ENCODE measurements at regions not wholly inside any gene's neighbourhood (a gene's known extent, or its start where the extent isn't known, plus 50 kb on each side); places are given as distances from the start of the nearest gene placed in this dataset.

- no peaks in the 10 kb centered on the region for H3K4me1 ChIP-seq (ENCODE audit: insufficient read depth, low read length)
- no peak overlapping the region for H3K27ac Mint-ChIP-seq
- H3K27ac ChIP-seq (ENCODE audit: low read depth in 1 of 2, low read length in 2 of 2): no peak overlapping the region
- intact Hi-C loops (cut with DNase I, micrococcal nuclease): no loop called here
- H3K27me3 ChIP-seq (ENCODE audit: control insufficient read depth in 1 of 2, insufficient read depth in 2 of 2, low read length in 2 of 2): no peaks in the 10 kb centered on the region
- ChIA-PET CTCF (no interaction called here), POLR2A (no interaction called here)
- H3K27me3 Mint-ChIP-seq: peaks cover 22% of the 10 kb centered on the region
- ATAC-seq (ENCODE audit: poor library complexity) (no peak), DNase-seq (no peak)
- no peaks in the 10 kb centered on the region for H3K4me1 Mint-ChIP-seq (ENCODE audit: low read depth)
- no peaks in the 10 kb centered on the region for H3K36me3 ChIP-seq (ENCODE audit: insufficient read depth, low read length)
- H3K9me3 Mint-ChIP-seq: no peaks in the 10 kb centered on the region
- no peaks in the 10 kb centered on the region for H3K9me3 ChIP-seq (ENCODE audit: control insufficient read depth in 1 of 2, insufficient read depth in 1 of 2, low read length in 2 of 2)
- H3K4me3 Mint-ChIP-seq: no peak overlapping the region
- no peak overlapping the region for H3K4me3 ChIP-seq (ENCODE audit: low read length)
- no peaks in the 10 kb centered on the region for H3K36me3 Mint-ChIP-seq (ENCODE audit: low read depth)
- TF ChIP-seq, protein P1, sequence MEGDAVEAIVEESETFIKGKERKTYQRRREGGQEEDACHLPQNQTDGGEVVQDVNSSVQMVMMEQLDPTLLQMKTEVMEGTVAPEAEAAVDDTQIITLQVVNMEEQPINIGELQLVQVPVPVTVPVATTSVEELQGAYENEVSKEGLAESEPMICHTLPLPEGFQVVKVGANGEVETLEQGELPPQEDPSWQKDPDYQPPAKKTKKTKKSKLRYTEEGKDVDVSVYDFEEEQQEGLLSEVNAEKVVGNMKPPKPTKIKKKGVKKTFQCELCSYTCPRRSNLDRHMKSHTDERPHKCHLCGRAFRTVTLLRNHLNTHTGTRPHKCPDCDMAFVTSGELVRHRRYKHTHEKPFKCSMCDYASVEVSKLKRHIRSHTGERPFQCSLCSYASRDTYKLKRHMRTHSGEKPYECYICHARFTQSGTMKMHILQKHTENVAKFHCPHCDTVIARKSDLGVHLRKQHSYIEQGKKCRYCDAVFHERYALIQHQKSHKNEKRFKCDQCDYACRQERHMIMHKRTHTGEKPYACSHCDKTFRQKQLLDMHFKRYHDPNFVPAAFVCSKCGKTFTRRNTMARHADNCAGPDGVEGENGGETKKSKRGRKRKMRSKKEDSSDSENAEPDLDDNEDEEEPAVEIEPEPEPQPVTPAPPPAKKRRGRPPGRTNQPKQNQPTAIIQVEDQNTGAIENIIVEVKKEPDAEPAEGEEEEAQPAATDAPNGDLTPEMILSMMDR (IDR thresholded peaks at IDR 0.05): no peak
Observed at GRCh38 chr12:59839514-59839913, 243.7 kb downstream of the SLC16A7 start.

- CTCF ChIA-PET: no interaction called here
- Mint-ChIP-seq H3K27me3 (peaks cover 22% of the 10 kb centered on the region), H3K4me1 (ENCODE audit: low read depth) (no peaks in the 10 kb centered on the region)
Observed at GRCh38 chr12:59843260-59843843, 247.5 kb downstream of the SLC16A7 start.

DNA sequence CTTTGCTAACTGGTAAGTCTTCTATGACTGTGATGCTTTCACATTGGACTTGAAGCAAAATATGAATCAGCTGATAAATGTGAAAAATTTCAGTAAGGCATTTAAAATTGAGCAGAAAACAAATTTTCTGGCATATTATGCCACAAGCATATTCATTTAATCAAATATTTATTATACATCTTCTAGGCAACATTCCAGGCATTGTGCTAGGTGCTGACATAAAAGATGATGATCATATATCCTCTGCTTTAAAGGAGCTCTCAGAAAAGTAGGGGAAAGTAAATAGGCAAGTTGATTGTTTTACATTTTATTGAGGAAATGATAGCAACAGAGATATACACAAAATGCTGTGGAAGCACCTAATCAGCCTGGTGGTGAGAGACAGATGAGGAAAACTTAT lies 248.9 kb downstream of the SLC16A7 start:
- Histone ChIP-seq H3K9me3 (ENCODE audit: control insufficient read depth in 1 of 2, insufficient read depth in 1 of 2, low read length in 2 of 2) (no peaks in the 10 kb centered on the region), H3K4me1 (ENCODE audit: insufficient read depth, low read length) (no peaks in the 10 kb centered on the region), H3K27me3 (ENCODE audit: control insufficient read depth in 1 of 2, insufficient read depth in 2 of 2, low read length in 2 of 2) (no peaks in the 10 kb centered on the region), H3K27ac (ENCODE audit: low read depth in 1 of 2, low read length in 2 of 2) (no peak overlapping the region), H3K4me3 (ENCODE audit: low read length) (no peak overlapping the region), H3K36me3 (ENCODE audit: insufficient read depth, low read length) (no peaks in the 10 kb centered on the region)
- no peaks in the 10 kb centered on the region for H3K4me1 Mint-ChIP-seq (ENCODE audit: low read depth)
- H3K9me3 Mint-ChIP-seq: no peaks in the 10 kb centered on the region
- TF ChIP-seq, protein P1 (IDR thresholded peaks at IDR 0.05): no peak
- ChIA-PET POLR2A (no interaction called here), CTCF (no interaction called here)
- ATAC-seq (ENCODE audit: poor library complexity) (no peak), DNase-seq (no peak)
- H3K4me3 Mint-ChIP-seq: no peak overlapping the region
- H3K27me3 Mint-ChIP-seq: peaks cover 22% of the 10 kb centered on the region
- intact Hi-C loops (cut with DNase I, micrococcal nuclease): no loop called here
- no peaks in the 10 kb centered on the region for H3K36me3 Mint-ChIP-seq (ENCODE audit: low read depth)
- no peak overlapping the region for H3K27ac Mint-ChIP-seq

More at GRCh38 chr12:59843260-59843843, 247.5 kb downstream of the SLC16A7 start:
- Mint-ChIP-seq H3K27ac (no peak overlapping the region), H3K4me3 (no peak overlapping the region), H3K36me3 (ENCODE audit: low read depth) (no peaks in the 10 kb centered on the region), H3K9me3 (no peaks in the 10 kb centered on the region)
- Histone ChIP-seq H3K27me3 (ENCODE audit: control insufficient read depth in 1 of 2, insufficient read depth in 2 of 2, low read length in 2 of 2) (no peaks in the 10 kb centered on the region), H3K4me1 (ENCODE audit: insufficient read depth, low read length) (no peaks in the 10 kb centered on the region), H3K9me3 (ENCODE audit: control insufficient read depth in 1 of 2, insufficient read depth in 1 of 2, low read length in 2 of 2) (no peaks in the 10 kb centered on the region), H3K4me3 (ENCODE audit: low read length) (no peak overlapping the region), H3K27ac (ENCODE audit: low read depth in 1 of 2, low read length in 2 of 2) (no peak overlapping the region), H3K36me3 (ENCODE audit: insufficient read depth, low read length) (no peaks in the 10 kb centered on the region)
- ATAC-seq (ENCODE audit: poor library complexity): no peak
- DNase-seq: no peak
- TF ChIP-seq, protein P1 (IDR thresholded peaks at IDR 0.05): no peak
- intact Hi-C loops (cut with DNase I, micrococcal nuclease): no loop called here
- POLR2A ChIA-PET: no interaction called here
